Renal cortical epithelial cell (primary cell): ENCODE measurements at regions not wholly inside any gene's neighbourhood (a gene's known extent, or its start where the extent isn't known, plus 50 kb on each side); places are given as distances from the start of the nearest gene placed in this dataset.
A peak's percentile ranks its signal among the peaks of the same experiment; 100 is the strongest.
"Not testable (repeated sequence)": the region's sequence is repeated elsewhere in the genome, so short reads cannot be mapped to it uniquely, and the experiment has no call there.

ENCODE experiments used
- DNase-seq: peaks from one replicate; pipeline ENCODE4 v3.0.0-alpha.2; 2011; ENCODE audit warnings: low read depth

GRCh38 chr1:233473549-233474204 lies 140.2 kb upstream of the KCNK1 start:
- no peak for DNase-seq

DNA sequence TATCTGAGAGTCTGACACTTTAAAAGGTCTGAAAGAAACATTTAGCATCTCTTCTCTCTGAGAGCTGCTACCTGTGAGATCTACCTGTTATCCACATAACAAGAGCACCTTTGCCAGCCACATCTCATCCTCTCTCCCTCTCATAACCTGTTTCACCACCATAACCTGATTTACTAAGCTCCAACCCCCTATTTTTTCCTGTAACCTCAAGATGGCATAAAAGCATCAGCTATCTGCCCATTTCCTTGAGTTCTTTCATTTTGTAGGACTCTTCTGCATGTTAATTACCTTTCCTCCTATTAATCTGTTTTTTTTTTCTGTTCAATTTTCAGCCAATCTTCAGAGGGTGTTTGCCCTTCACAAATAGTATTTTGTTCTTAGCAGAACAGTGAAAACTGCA lies 136.5 kb upstream of the KCNK1 start:
- peak; percentile 24 for DNase-seq

GRCh38 chr1:233478611-233479010 lies 135.3 kb upstream of the KCNK1 start:
- DNase-seq: no peak

DNA sequence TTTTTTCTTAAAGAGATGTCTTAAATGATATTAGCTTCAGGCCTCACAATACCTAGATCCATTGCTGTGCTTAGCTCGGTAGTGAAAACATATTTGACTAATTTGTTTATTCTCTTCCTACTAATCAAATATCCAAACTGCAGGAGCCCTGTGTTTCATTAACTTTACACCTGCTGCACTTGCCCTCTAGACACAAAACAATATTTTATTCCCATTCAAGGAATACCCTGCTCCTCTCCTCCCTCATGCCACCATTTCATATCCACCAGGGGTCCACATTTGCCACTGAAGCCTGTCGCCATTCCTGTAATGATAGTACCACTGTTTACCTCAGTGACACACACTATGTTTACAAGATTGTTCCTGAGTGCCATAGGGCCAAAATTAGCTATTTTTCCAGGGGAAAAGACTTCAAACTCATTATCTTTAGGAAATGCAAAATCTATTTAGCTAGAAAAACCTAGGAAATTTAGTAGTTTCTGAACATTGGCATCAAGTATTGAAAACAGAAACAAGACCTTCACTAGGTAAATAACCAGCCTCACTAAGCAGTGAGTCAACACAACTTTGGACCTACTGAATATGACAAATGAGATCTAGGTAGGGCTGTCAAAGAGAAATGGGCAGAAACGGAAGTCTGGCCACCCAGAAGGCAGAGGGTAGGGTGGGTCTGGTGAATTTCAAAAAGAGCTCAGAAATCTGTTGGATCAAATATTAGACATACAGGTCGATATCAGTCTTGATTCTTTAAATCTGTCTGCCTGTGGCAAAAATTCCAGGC lies 134.6 kb upstream of the KCNK1 start:
- DNase-seq: no peak

- DNase-seq: no peak
These were observed 133.7 kb upstream of the KCNK1 start for GRCh38 chr1:233480198-233480597.

- DNase-seq: no peak
These were observed 131.5 kb upstream of the KCNK1 start for GRCh38 chr1:233482388-233482787.

DNA sequence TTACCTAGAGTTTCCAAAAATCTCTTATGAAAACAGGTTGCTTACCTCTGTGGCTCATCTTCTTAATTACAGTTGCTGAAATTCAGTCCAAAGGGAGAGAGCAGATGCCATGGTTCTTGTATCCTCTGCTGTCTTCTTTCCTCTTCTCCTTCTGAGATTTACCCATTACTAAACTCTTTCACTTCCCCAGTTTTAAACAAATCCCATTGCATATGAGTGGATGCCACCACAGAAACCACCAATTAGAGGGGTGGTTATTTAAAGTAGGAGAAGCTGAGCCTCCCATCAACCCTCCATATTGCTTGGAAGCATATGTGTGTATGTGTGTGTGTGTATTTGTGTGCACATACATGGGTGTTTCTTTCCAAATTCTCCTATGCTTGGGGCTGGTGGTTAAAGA lies 128.5 kb upstream of the KCNK1 start:
- DNase-seq: no peak

GRCh38 chr1:233485809-233486398 lies 128.0 kb upstream of the KCNK1 start:
- no peak for DNase-seq

DNA sequence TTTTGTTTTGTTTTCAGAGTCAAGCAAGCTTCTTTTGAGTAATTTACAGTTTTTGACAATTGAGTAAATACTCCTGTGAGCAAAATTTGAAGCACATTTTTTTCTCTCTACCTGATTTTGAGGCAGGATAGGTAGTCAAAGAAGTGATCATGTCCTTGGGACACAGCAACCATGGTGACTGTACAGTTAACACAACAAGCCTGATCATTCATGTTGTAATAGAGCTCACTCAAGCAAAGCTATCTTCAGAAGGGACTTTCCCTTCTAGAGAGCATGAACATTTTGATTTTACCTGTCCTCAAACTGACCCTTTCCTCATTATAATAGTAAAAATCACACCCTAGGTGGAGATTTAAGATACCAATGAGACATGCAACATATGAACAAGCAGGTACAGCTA lies 126.5 kb upstream of the KCNK1 start:
- DNase-seq: peak; percentile 18

- DNase-seq: no peak
These were observed 124.5 kb upstream of the KCNK1 start for GRCh38 chr1:233489411-233489810.

DNA sequence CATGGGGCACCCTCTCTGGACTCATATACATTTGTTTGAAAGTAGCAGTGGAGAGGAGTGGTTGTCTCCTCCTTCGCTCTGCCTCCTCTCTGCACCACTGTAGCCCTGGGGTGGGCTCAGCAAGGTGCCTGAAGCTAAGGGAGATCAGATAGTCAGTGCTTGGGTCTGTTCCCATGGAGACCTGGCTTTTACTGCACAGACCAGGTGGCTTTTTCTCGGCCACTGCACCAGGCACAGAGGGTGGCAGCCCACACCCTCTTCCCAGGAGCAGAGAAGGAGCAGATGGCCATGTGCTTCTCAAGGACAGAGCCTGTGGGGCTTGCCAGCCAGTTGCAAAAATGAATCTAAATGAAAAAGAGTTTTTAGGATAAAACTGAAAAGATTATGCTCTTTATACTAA lies 123.4 kb upstream of the KCNK1 start:
- no peak for DNase-seq

DNA sequence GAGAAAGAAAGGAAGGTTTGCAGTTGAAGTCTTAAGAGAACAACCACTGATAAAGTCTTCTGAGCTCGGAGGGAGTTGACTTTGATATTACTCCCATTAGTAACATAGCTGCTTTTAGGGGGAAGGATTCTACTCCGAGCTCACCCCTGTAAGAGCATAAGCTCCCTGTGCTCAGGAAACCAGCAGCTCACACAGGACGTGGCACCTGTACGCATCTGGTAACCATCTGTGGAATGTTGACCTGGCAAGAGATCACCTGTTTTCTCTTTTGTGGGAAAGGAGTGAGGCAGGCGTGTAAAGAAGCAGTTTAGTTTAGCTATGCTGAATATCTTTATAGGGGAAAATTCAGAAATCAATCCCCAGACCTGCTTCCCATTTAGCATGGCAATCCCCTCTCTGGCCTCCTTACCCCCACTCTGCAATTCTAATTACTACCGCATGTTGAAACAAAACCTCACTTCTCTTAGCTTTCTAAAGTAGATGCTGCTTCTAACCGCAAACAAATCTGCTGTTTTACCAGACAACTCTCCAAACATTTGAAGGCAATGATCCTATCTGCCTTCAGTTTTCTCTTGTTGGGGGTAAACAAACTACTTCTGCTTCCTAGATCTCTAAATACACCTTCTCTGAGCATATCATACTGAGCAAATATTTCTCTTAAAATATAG lies 121.8 kb upstream of the KCNK1 start:
- DNase-seq: no peak

DNA sequence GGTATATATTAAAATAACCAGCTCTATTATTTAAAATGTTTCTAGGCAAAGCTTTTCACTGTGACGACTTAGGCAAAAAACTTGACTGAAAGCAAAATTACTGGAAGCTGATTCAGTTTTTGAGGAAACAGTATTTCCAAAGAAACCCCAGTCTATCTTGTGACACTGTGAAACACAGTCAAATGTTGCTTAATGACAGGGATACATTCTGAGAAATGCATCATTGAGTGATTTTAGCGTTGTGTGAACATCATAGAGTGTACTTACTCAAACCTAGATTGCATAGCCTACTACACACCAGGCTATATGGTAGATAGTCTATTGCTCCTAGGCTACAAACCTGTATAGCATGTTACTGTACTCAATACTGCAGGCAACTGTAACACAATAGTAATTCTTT lies 116.9 kb upstream of the KCNK1 start:
- DNase-seq: no peak

DNA sequence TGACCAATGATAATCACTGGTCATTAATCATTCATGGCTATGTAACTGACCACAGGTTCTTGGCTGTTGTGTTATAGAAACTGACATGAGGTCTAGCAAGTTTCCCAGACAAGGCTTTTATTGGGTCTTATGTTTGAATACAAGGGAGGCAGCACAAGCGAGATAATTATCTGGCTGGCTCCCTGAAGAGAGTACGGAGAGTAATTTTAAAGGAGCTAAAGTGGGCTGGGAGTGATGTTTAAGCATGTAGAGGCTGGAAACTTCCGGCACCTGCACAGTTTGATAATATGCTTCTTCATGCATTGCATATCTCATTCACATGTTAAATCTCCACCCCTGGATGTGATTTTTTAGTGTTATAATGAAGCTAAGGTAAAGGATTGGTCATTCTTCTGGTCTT lies 116.2 kb upstream of the KCNK1 start:
- no peak for DNase-seq

DNA sequence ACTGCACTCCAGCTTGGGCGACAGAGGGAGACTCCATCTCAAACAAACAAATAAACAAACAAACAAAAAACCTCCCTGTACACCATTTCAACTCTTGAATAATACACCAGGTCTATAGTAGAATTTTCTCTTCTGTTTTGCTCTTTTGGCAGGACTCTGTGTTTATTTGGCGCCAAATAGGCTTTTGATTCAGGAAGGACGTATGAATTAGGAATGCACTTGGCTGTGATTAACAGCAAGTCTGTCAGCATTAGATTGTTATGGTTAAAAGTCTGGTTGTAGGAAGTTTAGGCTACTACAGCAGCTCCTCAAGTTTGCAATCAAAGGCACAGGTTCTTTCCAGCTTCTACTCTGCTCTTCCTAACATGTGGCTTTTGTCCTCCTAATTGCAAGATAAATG lies 113.8 kb upstream of the KCNK1 start:
- DNase-seq: no peak

DNA sequence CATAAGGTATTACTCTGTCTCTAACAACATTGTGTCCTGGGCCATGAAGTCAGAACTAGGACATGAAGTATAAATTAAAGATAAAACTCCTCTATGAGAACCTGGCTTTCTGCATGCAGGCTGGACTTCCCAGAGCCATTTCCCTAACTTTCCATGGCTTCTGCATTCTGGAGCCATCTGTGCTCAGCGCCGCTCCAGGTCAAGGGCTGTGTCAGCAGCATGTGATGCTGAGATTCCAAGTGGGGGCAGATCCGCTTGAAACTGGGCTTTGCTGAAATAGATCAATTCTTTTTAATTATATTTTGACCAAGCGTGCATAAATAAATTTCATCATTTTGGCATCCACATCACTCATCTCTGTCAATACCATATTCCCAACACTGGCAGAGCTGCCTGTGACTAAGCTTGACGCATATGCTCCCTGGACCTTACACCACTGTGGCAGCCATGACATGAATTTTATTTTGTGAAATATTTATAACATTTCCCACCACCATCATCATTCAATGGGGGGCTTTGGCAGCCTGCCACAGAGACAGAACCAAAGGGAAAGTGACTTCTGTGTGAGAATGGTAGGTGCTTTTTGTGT lies 110.4 kb upstream of the KCNK1 start:
- DNase-seq: no peak

GRCh38 chr1:233505130-233505529 lies 108.8 kb upstream of the KCNK1 start:
- DNase-seq: no peak

GRCh38 chr1:233505889-233506288 lies 108.0 kb upstream of the KCNK1 start:
- not testable (repeated sequence) for DNase-seq

DNA sequence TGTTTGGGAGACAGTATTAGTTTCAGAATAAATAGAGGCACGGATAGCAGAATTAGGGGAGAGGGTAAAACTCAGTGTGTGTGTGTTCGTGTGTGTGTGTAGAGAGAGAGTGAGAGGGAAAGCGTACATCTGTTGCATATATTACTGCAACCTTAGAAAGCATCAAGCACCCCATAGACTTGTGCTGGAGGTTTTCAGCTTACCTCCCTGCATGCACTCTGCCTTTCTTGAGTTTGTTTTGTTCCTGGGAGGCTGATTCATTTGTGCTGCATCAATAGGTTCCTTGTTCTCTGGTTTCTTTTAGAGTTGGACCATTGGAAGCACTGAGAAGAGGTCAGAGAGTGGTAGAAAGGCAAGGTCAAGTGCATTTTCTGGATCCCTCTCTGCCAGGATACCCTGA lies 104.4 kb upstream of the KCNK1 start:
- no peak for DNase-seq

- no peak for DNase-seq
These were observed 101.4 kb upstream of the KCNK1 start for GRCh38 chr1:233512538-233512937.

- DNase-seq: peak; percentile 18
These were observed 100.5 kb upstream of the KCNK1 start for GRCh38 chr1:233513431-233513830.

DNA sequence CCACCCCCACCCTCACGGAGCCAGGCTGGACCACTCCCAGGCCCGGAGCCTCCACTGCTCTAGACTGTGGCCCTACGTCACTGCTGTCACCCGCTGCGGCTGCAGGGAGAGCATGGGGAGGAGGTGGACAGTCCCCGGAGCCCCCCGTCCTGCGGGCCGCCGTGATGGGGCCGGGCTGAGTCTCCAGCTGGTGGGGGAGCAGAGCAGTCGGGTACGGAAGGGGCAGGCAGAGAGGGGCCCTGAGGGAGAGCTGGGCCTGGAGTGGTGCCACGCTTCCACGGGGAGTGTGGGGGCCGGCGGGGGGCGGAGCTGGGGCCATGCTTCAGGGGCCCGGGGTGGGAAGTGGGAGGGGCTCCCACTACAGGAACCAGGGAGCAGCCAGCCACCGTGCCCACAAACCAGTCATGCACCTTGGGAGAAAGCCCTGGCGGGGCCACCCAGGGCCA lies 98.9 kb upstream of the KCNK1 start:
- DNase-seq: no peak
